ENCODE measurements at regions not wholly inside any gene's neighbourhood (a gene's known extent, or its start where the extent isn't known, plus 50 kb on each side); places are given as distances from the start of the nearest gene placed in this dataset.

GRCh38 chr1:79817031-79817560 lies 810.6 kb upstream of the ADGRL4 start:
- TF ChIP-seq, protein P1, sequence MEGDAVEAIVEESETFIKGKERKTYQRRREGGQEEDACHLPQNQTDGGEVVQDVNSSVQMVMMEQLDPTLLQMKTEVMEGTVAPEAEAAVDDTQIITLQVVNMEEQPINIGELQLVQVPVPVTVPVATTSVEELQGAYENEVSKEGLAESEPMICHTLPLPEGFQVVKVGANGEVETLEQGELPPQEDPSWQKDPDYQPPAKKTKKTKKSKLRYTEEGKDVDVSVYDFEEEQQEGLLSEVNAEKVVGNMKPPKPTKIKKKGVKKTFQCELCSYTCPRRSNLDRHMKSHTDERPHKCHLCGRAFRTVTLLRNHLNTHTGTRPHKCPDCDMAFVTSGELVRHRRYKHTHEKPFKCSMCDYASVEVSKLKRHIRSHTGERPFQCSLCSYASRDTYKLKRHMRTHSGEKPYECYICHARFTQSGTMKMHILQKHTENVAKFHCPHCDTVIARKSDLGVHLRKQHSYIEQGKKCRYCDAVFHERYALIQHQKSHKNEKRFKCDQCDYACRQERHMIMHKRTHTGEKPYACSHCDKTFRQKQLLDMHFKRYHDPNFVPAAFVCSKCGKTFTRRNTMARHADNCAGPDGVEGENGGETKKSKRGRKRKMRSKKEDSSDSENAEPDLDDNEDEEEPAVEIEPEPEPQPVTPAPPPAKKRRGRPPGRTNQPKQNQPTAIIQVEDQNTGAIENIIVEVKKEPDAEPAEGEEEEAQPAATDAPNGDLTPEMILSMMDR (IDR thresholded peaks at IDR 0.05), result no peak
- no peak for TF ChIP-seq POLR2A (IDR thresholded peaks at IDR 0.05)
- no peak for TF ChIP-seq POLR2AphosphoS5 (IDR thresholded peaks at IDR 0.05)

Data from breast epithelium (tissue), 3 donors.